T47D (cell line): ENCODE measurements at regions not wholly inside any gene's neighbourhood (a gene's known extent, or its start where the extent isn't known, plus 50 kb on each side); places are given as distances from the start of the nearest gene placed in this dataset.
A peak's percentile ranks its signal among the peaks of the same experiment; 100 is the strongest.
"Not testable (repeated sequence)": the region's sequence is repeated elsewhere in the genome, so short reads cannot be mapped to it uniquely, and the experiment has no call there.

Source experiments
- DNase-seq, 2 experiments: peaks; one replicate each; pipeline versions ENCODE4 v3.0.0 to v3.0.0-alpha.2; 2011 to 2012; ENCODE audit warnings: low read depth in 1 of 2, low spot score in 1 of 2
- JUND ChIP-seq: IDR thresholded peaks from 2 replicates; pipeline ENCODE4 v1.6.1; 2012; ENCODE audit warnings: low read depth
- in situ Hi-C: cut with HindIII; loops from 2 replicates; pipeline ENCODE4 v1.10.0; 2016; ENCODE audit warnings: low sequenced_read_pairs, low pct_unique_long_range_greater_than_20kb

- in situ Hi-C loops, result no loop called here
- TF ChIP-seq JUND, result no peak
Measured at GRCh38 chrX:123080065-123080464, 104.0 kb upstream of the GRIA3 start.

GRCh38 chrX:123081776-123082175 lies 102.3 kb upstream of the GRIA3 start:
- DNase-seq, result no peak
- in situ Hi-C loops, result no loop called here
- TF ChIP-seq JUND, result no peak

More at GRCh38 chrX:123080065-123080464, 104.0 kb upstream of the GRIA3 start:
- DNase-seq, result no peak

- no peak for DNase-seq
- TF ChIP-seq JUND, result no peak
- in situ Hi-C loops, result no loop called here
Measured at GRCh38 chrX:123083924-123084323, 100.2 kb upstream of the GRIA3 start.

GRCh38 chrX:123084797-123085196 lies 99.3 kb upstream of the GRIA3 start:
- TF ChIP-seq JUND, result no peak
- DNase-seq, result no peak
- in situ Hi-C loops, result no loop called here

- no peak for TF ChIP-seq JUND
- in situ Hi-C loops, result no loop called here
- peak in 1 of 2 experiments; percentile 7 for DNase-seq
Measured at GRCh38 chrX:123085311-123085940, 98.7 kb upstream of the GRIA3 start.

GRCh38 chrX:123086768-123087167 lies 97.3 kb upstream of the GRIA3 start:
- in situ Hi-C loops, result no loop called here
- TF ChIP-seq JUND, result no peak
- DNase-seq, result no peak

- in situ Hi-C loops, result no loop called here
- DNase-seq, result no peak
- TF ChIP-seq JUND, result no peak
Measured at GRCh38 chrX:123087326-123087725, 96.8 kb upstream of the GRIA3 start.

GRCh38 chrX:123088331-123088730 lies 95.7 kb upstream of the GRIA3 start:
- no peak for DNase-seq
- TF ChIP-seq JUND, result no peak
- in situ Hi-C loops, result no loop called here

- no peak for TF ChIP-seq JUND
- in situ Hi-C loops, result no loop called here
- DNase-seq, result no peak
Measured at GRCh38 chrX:123088930-123089329, 95.1 kb upstream of the GRIA3 start.

GRCh38 chrX:123093792-123094191 lies 90.3 kb upstream of the GRIA3 start:
- TF ChIP-seq JUND, result no peak
- no peak for DNase-seq
- in situ Hi-C loops, result no loop called here

GRCh38 chrX:123108513-123109427 lies 75.3 kb upstream of the GRIA3 start:
- DNase-seq, result peak in 1 of 2 experiments; percentile 25
- in situ Hi-C loops, result no loop called here

GRCh38 chrX:123121241-123121640 lies 62.8 kb upstream of the GRIA3 start:
- TF ChIP-seq JUND, result no peak
- DNase-seq, result no peak
- in situ Hi-C loops, result no loop called here

More at GRCh38 chrX:123108513-123109427, 75.3 kb upstream of the GRIA3 start:
- no peak for TF ChIP-seq JUND

- DNase-seq, in situ Hi-C loops: not testable (repeated sequence)
Measured at GRCh38 chrX:123129805-123130204, 54.3 kb upstream of the GRIA3 start.
